Stimulated activated CD4-positive, alpha-beta T cell treated with anti-CD3 and anti-CD28 coated beads, Interleukin-12 subunit alpha, Interleukin-12 subunit beta, amount 100 ng/mL, for 4 hours (primary cell): ENCODE measurements at regions not wholly inside any gene's neighbourhood (a gene's known extent, or its start where the extent isn't known, plus 50 kb on each side); places are given as distances from the start of the nearest gene placed in this dataset.

Experiments used
- DNase-seq: peaks from one replicate; pipeline ENCODE4 v3.0.0-alpha.2; 2020

GRCh38 chr6:104411302-104411701, 448.4 kb downstream of the HACE1 start:
- DNase-seq, result no peak

DNA sequence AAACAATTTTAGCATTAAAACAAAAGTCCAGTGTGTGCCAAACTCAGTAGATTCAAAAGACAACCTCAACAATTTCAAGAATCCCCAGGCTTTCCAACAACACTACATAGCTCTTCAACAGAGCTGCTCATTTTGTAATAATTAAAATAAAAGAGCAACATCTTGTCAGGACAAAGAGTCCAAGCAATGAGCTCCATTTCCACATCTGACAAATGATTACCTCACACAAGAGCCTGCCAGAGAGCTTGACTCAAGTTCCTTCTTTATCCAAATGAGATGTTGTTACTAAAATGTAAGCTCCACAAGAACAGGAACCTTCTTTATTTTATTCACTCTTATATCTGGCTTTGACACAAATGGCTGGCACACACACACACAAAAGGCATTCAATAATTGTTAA, 449.8 kb downstream of the HACE1 start:
- no peak for DNase-seq

GRCh38 chr6:104407957-104408356, 451.8 kb downstream of the HACE1 start:
- no peak for DNase-seq

- no peak for DNase-seq
These were observed 455.3 kb downstream of the HACE1 start for GRCh38 chr6:104404377-104404776.

GRCh38 chr6:104402572-104402971, 457.1 kb downstream of the HACE1 start:
- no peak for DNase-seq

GRCh38 chr6:104401926-104402325, 457.8 kb downstream of the HACE1 start:
- DNase-seq, result no peak

GRCh38 chr6:104400844-104401243, 458.9 kb downstream of the HACE1 start:
- DNase-seq, result no peak

DNA sequence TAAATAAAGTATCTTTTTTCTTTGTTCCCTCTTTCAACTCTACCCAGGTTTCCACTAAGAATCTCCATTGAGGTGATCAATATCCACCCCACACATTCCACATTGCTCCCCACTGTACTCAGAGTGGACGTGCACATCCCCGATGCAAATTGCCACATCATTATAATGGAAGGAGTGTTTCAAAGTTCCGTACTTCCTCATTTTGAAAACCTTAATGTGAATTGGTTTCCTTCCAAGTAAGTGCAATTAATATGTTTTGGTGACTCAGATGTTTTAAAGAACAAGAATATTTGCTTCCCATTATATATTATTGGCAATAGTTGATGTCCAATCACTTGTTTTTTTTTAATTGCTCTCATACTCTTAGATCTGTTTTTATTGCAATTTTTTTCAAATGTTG, 463.6 kb downstream of the HACE1 start:
- DNase-seq, result no peak

GRCh38 chr6:104381907-104382306, 477.8 kb downstream of the HACE1 start:
- no peak for DNase-seq

- no peak for DNase-seq
These were observed 494.1 kb downstream of the HACE1 start for GRCh38 chr6:104365451-104366234.

- DNase-seq, result no peak
These were observed 501.8 kb downstream of the HACE1 start for GRCh38 chr6:104357928-104358327.

DNA sequence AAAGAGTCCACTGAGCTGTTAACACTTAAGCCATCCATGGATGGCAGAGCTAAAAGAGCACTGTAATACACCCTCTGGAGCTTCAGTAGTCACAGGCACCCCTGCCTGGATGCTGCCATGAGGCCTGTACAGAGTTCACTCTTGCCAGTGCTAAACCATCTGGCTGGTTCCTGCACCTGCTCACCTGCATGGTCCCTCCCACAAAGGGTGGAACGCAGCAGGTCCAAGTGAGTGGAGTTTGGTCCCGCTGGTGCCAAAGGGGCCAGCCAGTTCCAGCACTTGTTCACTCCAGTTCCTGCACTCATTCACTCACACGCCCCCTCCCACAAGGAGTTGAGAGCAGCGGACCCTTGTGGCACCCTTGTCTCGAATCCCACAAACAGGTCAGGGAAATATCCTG, 503.5 kb downstream of the HACE1 start:
- DNase-seq, result no peak

- no peak for DNase-seq
These were observed 510.5 kb downstream of the HACE1 start for GRCh38 chr6:104349191-104349590.

DNA sequence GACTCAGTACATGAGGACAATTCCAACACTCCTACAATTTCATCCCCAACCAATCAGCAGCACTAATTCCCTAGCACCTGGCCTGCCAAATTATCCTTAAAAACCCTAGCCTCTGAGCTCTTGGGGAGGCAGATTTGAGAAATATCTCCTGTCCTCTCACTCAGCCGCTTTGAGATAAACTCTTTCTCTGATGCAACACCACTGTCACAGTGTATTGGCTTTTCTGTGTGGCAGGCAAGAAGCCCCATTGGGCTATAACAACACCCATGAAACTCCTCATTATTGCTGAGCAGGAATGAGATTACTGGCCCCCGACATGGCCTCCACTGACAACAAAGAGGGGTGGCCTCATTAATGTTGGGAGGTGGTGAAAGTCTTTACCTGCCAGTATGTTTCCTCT, 515.5 kb downstream of the HACE1 start:
- DNase-seq, result no peak

GRCh38 chr6:104332364-104332763, 527.4 kb downstream of the HACE1 start:
- no peak for DNase-seq

DNA sequence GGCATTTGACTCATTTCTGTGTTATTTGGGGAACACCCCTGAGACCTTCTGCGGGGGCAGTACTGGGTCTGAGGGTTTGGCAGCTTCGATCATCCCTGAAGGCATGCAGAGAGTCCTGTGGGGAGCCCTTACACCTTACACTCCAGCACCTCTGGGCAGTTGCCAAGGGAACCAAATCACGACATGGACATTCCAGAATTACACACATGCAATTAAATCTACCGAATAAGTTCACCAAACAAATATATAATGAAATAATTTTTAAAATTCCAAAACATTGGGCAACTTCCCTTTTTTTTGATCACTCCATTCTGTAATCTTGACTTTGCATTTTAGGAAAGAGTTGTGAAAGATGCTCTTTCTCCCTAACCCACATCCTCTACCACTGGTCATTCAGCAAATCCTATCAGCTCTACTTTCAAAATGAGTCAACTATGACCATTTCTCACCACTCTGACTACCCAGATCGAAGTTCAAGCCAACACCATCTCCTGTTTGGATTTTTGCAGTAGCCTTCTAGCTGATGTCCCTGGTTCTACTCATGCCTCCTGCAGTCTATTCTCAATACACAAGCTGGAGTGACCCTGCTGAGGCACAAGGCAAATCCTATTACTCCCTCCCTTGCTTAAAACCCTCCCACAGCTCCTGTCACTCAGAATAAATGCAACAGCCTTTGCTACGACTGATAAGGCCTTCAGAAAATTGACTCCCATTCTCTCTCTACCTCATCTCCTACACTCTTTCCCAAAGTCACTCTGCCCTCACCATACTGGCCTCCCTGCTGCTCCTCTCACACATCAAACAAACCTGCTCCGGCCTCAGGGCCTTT, 533.3 kb downstream of the HACE1 start:
- DNase-seq, result no peak

GRCh38 chr6:104325341-104326172, 534.2 kb downstream of the HACE1 start:
- DNase-seq, result no peak

DNA sequence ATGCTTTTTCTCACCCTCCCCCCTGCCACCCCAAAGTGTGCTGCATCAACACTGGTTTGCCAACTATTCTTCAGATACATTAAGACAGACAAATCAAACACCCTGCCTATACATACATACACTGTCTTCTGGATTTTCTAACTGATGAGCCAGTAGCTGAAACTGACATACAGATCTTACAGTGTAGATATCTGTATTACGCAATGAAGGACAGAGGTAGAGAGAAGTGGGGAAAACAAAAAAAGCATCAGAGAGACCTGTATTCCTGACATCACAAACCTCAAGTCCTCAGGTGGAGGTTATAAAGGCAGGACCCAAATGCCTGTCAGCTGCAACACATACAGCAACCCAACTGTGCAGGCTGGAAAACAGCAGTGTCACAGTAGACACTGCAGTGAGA, 535.4 kb downstream of the HACE1 start:
- no peak for DNase-seq

DNA sequence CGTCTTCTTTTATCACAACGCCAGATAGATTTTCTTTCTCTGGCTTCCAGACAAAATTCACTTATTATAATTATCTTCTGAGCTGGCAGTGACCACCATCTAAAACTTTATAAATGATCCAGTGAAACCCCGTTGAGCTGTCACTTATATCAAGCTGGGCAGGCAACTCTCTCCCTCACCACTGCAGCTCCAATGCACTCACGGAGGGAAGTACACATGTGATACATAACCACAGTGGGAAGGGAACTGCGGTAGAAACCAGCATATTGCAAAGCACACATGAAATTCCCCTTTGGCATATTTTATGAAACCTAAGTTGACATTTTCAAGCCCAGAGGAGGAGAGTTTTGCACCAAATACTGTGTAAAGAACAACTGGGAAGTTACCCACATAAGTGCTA, 536.9 kb downstream of the HACE1 start:
- no peak for DNase-seq

DNA sequence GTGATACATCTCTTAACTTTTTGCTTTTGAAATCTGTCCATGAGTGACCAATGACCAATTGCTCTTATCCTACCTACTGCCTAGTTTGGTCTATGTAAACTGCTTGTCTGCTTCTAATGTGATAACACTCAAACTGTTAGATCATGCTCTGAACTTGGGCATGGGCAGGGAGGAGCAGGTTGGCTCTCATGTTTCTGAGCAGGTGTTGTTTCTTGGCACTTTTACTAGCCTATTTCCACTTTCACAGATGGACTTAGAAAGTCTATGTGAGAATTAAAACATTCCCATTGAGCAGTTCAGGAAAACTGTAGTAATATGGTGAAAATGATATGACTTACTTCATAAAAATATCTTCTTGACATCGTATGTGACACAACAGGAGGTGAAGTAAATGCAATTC, 538.4 kb downstream of the HACE1 start:
- DNase-seq, result no peak

DNA sequence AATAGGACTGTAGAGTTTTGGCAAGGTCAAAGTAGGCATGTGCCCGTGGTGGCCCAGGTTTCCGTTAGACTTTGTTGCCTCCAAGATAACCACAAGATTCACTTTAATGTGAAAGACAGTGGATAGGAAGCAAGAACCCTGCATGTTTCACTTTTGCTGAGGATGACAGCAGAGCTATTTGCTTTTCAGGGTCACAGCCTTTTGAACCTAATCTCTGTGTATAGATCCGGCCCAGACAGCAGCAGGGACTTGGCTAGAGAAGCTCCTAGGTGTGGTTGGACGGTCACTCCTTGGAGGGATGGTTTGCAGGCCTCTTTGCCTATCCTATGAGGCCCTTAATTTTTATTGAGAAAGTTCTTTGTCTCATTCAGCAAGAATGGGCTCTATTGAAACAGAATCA, 538.8 kb downstream of the HACE1 start:
- no peak for DNase-seq

GRCh38 chr6:104312851-104313250, 546.9 kb downstream of the HACE1 start:
- DNase-seq, result no peak

GRCh38 chr6:104306211-104306610, 553.5 kb downstream of the HACE1 start:
- no peak for DNase-seq
